GM19238 (cell line): ENCODE measurements at regions not wholly inside any gene's neighbourhood (a gene's known extent, or its start where the extent isn't known, plus 50 kb on each side); places are given as distances from the start of the nearest gene placed in this dataset.

Experiments used
- DNase-seq: peaks from one replicate; pipeline ENCODE4 v3.0.0; 2011; ENCODE audit warnings: low spot score; ENCODE audit not compliant: insufficient read length

GRCh38 chr1:243917177-243917862, 67.3 kb upstream of the AKT3 start:
- no peak for DNase-seq

GRCh38 chr1:243916160-243916559, 66.1 kb upstream of the AKT3 start:
- DNase-seq = no peak

GRCh38 chr1:243912347-243912746, 62.3 kb upstream of the AKT3 start:
- DNase-seq = no peak

- DNase-seq = no peak
Measured at GRCh38 chr1:243910607-243911006, 60.6 kb upstream of the AKT3 start.

- DNase-seq = no peak
Measured at GRCh38 chr1:243903895-243904294, 53.9 kb upstream of the AKT3 start.

GRCh38 chr1:243903041-243903440, 53.0 kb upstream of the AKT3 start:
- no peak for DNase-seq

GRCh38 chr1:243902100-243902499, 52.1 kb upstream of the AKT3 start:
- DNase-seq = no peak
